ENCODE measurements at regions not wholly inside any gene's neighbourhood (a gene's known extent, or its start where the extent isn't known, plus 50 kb on each side); places are given as distances from the start of the nearest gene placed in this dataset.

GRCh38 chr13:74669149-74669548, 534.9 kb upstream of the KLF12 start:
- TF ChIP-seq, protein P1, sequence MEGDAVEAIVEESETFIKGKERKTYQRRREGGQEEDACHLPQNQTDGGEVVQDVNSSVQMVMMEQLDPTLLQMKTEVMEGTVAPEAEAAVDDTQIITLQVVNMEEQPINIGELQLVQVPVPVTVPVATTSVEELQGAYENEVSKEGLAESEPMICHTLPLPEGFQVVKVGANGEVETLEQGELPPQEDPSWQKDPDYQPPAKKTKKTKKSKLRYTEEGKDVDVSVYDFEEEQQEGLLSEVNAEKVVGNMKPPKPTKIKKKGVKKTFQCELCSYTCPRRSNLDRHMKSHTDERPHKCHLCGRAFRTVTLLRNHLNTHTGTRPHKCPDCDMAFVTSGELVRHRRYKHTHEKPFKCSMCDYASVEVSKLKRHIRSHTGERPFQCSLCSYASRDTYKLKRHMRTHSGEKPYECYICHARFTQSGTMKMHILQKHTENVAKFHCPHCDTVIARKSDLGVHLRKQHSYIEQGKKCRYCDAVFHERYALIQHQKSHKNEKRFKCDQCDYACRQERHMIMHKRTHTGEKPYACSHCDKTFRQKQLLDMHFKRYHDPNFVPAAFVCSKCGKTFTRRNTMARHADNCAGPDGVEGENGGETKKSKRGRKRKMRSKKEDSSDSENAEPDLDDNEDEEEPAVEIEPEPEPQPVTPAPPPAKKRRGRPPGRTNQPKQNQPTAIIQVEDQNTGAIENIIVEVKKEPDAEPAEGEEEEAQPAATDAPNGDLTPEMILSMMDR (IDR thresholded peaks at IDR 0.05), result no peak
- no peak for TF ChIP-seq POLR2A (IDR thresholded peaks at IDR 0.05)
